ENCODE measurements at regions not wholly inside any gene's neighbourhood (a gene's known extent, or its start where the extent isn't known, plus 50 kb on each side); places are given as distances from the start of the nearest gene placed in this dataset.

DNA sequence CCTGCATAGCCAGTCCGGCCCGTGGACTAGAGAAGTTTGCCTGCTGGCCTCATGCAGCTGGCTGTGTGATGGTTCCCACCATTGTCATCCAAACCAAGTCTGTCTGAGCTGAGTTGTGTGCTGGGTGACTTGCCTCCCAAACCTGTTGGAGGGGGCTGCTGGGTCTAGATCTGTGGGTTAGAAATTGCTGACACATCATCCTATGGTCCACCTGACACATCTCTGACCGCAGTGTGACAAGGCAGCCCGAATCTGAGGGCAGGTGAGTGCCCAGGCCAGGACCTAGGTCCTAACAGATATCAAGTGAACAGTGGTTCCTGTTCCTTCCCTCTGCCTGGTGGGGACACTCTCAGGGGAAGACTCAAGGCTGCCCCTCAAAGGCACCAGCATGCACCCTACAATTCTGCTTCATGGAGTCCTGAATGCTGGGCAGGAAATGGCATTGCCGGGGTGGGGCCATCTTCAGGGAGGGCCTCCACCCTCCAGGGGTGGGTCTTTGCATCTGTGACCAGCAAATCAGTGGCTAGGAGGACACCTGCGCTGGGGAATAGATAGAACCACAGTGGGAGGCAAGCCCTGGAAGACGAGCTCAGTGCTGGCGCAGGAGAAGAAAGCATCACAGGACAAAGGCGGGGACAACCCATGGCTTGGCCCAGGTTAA, 117.9 kb upstream of the ID2 start:
- DNase-seq: no peak

DNA sequence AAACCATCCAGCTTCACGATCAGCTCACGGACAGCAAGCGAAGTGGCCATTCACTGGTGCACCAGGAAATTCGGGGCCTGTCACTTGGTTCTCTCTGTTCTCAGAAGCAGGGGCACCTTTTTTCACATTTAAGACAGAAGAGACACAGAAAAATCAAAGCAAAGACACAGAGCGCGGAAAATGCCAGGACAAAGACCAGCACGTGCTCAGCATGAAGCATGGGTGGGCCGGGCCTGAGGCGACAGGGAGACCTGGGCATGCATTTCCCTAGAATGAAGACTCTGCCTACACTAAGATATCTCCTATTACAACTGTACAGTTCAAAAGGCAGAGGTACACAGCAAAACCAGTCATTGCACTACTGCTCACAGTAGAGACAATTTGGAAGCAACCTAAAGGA, 117.4 kb upstream of the ID2 start:
- DNase-seq: no peak

DNA sequence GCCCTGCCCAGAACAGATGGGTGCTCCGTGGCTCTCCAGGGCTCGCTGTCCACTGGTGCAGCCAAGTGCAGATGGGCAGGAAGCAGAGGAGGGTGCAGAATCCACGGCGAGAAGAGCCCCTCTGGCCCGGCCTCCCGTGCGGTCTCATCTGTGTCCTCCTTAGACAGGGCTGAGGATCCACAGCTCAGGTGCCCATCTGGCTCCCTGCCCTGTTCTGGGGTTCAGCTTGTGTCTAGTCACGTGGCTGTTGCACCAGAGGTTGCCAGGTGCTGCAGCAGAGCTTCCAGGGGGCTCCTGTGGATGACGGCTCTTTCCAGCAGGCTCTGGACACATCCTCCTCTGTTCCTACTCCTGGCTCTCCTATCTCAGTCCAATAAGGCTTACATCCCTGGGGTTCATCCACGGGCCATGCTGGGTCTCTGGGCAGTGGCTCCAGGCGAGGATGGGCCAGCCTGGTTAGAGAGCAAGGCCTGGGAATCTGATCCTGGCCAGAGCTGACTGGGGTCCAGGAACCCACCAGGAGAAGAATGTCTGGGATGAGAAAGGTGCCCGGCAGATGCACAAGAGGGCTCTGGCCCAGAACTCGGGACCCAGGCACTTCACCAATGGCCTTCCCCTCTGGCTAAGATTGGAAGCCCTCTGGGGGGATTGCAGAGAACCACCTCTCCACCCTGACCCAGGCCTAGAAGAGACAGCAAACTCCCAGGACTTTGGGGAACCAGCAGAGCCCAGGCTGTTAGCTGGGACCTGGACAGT, 116.3 kb upstream of the ID2 start:
- DNase-seq: no peak

DNA sequence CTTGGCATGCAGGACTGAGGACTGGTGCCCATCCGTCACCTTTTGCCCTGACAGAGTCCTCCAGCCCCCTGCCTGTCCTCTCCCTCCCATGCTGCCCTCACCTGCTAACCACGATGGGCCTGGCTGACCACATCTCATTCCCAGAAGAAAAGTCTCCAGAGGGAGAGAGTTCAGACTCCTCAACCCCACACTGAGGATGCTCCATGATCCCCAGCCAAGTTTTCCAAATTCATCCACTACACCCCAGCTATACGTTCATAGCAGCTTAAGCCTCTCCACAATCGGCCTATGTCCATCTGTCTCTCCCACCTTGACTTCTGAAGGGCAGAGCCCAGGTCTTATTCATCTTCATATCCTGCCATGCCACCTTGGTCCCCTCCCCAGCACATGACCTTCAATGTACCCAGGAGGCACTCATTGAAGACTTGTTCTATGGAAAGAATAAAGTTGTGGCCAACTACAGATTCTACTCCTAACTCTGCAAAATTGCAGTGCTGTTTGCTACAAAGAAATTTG, 115.6 kb upstream of the ID2 start:
- DNase-seq: no peak

DNA sequence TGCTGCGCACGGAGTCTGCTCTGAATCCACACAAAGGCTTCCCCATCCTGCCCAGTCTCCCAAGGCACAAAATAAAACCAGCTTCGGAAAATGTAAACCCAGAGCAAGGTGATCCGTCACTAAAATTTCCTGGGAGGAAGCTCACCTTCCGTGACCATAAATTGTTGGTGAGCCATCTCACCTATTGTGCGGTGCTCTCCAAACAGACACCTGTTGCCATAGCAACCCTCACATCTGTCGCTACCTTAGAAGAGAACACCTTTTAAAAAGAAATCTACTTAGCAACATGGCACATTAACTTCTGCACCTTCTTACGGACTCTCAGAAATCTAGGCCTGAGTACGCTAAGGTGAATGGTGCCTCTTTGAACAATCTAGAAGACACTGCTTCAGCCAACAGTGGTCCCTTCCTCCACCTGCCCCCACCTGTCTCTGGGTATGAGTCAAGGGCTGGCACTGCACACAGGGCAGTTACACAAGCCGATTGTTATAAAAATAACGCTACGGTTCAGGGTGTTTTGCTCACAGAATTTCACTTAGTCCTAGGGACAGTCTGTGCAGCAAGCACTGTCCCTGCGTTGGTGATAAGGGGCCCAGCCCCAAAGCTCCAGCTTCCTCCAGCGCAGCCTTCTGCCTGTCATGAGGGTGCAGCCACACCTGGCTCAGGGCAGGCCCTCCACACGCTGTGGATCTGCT, 114.9 kb upstream of the ID2 start:
- no peak for DNase-seq

DNA sequence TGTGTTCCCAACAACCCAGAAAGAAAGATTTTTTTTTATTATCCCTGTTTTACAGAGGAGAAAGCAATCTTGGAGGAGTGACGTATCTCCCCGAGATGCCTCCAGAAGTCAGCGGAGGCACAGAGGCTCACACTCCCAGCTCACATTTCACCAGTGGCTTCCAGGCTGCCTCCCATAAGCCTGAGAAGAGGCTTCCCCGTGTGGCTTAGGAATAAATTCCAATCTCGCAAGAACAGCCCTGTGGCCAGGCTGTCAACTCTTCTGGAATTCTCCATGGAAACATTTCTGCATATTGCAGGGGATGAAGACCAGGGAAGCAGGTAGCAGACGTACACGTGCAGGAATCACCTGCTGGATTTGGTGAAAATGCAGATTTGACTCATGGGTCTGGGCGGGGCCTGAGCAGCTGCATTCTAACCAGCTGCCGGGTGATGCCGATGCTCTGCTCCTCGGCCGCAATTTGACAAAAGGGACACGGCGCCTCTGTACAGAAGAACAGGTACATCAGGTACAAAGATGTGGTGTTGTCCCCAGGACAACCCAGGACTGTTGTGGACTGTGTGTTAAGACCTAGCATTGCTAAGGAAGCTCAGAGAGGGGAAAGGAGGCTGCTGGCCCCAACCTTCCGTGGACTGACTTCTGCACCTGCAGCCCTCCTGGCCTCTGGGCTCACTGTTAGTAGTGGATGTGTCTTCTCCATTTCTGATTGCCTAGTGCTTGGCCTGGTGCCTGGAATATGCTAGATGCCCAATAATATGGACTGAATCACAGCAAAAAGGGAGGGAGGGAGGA, 114.2 kb upstream of the ID2 start:
- no peak for DNase-seq

DNA sequence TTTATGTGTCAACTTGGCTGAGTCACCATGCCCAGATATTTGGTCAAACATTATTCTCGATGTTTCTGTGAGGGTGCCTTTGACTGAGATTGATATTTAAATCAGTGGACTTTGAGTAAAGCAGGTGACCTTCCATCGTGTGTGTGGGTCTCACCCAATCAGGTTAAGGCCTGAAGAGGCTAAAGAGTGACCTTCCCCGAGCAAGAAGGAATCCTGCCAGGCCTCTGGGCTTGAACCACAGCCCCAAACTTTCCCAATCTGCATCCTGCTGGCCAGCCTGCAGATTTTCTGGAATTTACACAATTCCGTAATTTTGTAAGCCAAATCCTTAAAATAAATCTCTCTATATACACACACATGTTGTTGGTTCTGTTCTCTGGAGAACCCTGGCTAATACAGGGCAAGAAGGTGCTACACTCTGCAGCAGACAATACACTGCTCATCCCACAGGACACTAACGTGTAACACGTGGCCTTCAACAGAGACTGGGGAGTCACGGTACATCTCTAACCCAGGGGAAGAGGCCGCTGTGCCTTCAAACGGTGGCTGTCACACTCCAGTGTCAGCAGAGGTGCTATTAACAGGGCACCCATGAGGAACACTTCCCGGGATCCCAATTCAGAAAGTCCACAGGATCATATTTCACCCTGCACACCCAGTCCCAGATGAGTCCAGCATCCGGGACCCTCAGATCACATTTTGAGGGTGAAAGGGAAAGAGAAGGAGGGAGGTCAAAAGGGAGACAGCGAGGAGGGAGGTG, 113.1 kb upstream of the ID2 start:
- no peak for DNase-seq

DNA sequence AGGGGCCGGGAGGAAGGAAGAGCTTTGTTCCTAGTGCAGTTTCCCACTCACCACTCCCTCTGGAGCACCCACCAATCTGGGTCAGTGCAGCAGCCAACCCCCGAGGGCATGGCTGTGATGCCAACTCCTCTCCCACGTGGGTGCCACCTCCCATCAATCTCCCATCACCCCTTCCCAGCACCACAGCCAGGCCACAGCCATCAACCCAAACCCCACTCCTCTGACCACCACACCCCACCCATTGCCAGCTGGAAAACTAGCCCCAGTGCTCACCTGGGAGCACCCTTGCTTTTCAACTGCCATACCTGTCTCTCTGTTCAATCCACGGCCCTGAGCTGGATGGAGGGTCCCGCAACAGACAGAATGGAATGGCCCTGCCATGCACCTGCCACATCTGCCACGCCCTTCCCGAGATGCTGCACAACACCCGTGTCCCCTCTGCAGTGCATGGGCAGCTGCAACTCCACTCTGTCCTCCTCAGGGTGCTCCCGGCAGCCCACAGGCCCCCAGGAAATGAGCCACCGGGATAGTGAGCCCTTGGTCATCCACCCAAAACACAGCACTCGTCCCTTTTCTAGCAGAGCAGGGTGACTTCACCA, 112.4 kb upstream of the ID2 start:
- DNase-seq: no peak

DNA sequence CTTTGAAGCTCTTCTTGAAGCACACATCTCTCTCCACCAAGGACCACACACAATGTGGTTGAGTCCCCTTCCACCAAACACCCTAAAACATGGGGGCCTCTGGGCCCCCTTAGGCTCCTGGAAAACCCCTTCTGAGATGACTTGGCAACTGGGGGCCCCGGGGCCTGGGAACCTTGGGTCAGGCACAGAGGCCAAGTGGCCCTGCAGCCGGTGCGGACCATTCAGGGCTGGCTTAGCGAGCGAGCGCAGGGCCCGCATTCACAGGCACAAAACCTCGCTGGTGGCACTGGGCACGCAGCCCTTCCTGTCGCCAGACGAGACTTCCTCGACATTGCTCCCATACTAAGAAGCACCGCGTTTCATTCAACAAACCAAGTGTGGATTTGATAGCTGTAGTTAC, 111.2 kb upstream of the ID2 start:
- DNase-seq: no peak

DNA sequence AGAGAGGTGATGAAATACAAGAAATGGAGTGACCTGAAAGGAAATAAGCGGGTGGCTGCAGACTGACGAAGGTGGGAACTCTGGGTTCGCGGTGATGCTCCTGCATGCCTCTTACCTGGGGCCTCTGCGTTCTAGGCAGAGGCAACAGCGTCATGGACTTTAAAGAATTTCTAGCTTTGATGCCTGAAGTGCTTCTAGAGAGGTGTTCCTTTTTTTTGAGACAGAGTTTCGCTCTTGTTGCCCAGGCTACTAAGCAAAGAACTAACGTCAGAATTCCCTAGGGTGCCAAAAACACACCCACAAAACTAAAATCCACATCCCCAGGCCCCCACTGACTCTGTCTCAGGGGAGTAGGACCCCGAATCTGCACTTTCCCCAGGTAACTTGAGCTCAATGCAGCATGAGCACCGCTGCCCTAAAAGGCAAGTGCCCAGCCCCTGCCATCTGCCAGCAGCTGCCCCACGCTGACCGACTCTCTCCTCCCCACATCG, 110.5 kb upstream of the ID2 start:
- DNase-seq: no peak

DNA sequence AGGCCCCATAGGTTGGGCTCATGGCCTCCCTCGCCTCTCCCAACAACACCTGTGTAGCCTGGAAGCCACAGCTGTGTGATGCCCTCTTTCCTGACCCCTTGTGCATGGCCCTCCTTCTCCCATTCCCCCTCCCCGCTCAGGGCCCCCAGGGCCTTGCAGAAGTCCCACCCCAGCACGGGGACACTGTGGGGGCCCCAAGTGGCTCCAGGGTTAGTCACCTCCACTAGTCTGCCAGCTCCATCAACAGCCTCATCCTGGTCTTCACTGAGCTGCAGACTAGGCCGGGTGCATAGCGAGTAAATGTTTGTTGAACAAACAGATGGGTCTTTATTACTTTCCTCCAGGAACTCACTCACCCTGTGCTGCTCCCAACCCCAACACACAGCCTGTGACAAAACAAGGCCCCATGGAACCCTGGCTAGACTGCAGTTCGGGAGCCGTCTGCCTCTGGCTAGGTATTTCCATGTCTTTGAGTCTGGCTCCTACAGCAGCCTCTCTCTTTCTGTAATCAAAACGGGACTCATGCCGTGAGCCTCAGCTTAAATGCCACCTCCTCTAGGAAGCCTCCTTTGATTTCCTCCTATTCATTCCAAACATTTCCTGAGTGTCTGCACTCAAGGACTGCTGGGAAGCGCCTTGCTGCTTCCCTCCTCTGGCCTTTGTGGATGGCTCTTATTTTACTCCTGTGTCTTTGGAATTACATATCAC, 109.9 kb upstream of the ID2 start:
- DNase-seq: no peak

DNA sequence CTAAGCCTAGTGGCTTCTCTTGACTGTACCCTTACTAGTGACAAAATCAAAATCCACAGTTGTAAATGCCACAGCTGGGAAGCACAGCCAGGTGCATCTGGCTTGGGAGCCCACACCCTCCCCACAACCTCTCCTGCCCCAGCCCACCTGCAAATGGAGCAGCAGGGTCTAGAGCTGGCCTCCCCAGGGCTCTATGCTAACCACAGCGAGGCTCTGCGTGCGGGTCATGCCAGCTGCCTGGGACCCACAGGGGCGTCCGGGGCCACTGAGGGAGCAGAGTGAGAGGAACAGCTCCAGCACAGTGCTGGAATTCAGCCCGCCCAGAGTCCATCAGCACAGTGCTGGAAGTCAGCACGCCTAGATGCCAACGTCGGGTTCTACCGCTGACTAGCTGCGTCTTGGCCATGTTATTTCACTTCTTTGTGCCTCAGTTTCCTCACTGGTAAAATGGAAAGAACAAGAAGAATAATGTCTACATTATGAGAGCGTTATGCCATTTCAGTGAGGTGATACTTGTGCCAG, 109.1 kb upstream of the ID2 start:
- DNase-seq: no peak

DNA sequence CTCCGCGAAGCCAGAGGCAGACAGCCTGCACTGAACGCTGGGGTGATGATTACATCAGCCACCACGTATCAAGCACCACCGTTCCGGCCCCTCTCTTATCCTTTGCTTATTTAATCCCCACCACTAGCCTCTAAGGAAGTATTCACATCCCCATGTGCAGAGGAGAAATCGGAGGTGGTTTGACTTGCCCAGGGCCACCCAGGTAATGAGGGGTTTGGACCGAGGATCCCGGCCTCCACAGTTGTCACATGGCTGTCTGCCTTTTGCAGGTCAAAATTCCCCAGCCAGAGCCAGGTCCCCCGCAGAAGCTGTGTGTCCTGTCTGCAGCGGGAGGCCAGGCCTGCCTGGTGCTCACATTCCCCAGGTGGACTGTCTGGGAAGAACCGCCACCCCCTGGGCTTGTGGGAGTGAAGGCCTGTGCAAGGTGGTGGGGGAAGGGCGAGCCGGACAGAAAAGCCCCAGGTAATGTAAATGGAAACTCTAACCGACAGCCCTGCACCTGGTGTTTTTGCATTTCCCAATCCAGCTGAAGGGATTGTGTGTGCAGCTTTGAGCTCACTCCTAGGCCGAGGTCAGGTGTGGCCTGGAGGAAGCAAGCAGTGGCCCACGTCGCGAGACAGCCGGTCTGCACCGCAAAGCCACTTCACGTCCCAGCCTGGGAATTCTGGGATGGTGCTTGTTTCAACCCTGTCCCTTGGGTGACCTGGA, 108.5 kb upstream of the ID2 start:
- DNase-seq: no peak

DNA sequence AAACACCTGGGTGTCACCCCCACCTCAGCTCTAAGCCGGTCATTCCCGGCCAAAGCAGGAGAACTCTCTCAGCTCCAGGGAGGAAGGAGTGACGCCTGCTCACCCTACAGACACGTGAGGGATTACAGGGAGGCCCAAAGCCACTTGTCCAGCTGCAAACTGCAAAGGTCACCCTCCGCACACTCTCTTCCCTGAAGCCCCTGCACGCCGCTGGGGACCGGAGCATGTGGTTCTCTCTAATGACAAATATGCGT, 108.0 kb upstream of the ID2 start:
- DNase-seq: no peak

DNA sequence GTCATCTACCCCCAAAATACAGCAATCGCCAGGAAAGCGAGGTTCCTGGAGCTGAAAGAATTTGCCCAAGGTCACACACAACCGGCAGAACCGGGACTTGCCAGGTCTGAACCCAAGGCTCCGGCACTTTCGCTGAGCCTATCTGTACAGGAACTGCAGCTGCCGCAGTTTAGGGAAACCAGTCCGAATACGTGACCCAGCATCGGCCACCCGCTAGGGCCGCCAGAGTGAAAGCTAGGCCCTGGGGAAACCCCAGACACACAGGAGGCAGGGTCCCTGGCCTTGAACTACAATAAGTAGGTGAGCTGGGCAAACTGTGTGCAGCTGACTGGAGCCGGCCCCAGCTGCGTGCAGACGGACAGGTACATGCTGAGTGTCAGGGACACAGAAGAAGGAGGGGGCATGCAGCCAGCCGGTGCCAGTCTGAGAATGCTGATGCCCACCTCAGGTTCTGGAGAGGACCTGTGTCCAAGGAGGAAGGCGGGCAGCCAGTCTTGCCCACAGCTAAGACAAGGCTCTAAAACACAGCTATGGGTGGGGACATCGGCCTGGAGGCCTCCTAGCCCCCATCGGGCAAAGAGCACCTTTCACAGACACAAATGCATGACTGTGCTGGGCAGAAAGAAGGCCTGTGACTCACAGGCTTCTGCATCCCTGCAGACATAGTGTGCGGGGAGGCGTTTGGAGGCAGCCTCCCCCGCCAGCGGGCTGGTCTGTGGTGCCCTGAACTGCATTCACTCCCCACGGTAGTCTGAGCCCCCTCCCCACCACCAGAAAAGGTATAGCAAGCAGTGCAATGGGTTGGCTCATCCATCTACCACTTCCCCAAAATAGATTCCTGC, 107.4 kb upstream of the ID2 start:
- no peak for DNase-seq

DNA sequence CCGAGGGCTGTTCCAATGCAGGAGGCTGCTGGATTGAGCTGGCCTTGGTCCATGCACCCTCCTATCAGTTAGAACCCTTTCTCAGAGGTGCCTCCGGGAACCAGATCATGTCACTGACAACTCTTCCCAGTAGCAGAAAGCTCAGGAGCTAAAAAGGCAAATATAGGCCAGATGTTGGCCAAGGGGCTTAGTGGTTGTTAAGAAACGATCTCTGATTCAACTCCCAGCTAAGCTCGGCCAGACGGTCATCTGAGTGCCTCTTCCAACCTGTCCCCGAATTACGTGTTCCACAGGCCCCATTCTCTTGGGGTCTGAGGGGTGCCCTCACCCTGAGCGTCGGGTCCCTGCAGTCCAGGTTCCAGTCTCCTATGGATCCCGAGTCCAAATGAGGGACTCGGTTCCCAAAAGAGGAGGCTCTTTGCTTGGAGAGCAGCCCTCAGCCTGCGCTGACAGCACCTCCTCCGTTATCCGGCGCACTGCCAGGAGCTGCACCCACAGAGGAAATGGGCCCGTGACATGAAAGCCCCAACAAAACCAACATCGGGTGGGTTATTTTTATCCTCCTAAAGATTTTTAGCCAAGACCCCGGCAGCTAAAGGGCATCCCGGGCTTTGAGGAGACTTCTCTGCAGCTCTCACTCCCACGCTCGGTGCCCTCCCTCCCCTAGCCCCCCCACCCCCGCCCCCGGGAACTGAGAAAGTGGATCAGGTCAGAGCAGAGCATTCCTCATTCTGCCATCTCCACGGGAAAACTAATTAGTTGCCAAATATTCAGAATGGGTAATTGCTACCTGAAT, 106.6 kb upstream of the ID2 start:
- peak; percentile 25 for DNase-seq

DNA sequence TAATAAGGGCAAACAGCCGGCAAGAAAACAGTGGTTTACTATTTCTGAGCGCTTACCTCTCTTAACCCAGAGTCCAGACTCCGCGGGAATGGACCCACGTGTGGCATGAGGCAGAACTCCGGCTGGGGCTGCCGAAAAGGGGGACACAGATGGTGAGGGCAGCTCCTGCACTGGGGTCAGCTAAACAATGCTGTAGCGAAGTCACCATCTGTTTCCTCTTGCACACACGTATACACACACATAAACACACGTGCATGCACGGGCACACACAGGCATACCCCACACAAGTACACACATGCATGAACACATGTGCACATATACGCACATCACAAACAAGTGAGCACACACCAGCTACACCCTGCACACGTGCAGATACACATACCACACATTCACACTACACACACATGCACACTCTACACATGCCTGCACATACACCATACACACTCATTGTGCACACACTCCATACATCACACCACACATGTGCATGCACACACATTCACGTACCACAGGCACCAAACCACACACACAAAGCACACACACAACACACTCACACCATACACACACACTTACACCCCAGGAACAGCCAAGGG, 105.9 kb upstream of the ID2 start:
- no peak for DNase-seq

DNA sequence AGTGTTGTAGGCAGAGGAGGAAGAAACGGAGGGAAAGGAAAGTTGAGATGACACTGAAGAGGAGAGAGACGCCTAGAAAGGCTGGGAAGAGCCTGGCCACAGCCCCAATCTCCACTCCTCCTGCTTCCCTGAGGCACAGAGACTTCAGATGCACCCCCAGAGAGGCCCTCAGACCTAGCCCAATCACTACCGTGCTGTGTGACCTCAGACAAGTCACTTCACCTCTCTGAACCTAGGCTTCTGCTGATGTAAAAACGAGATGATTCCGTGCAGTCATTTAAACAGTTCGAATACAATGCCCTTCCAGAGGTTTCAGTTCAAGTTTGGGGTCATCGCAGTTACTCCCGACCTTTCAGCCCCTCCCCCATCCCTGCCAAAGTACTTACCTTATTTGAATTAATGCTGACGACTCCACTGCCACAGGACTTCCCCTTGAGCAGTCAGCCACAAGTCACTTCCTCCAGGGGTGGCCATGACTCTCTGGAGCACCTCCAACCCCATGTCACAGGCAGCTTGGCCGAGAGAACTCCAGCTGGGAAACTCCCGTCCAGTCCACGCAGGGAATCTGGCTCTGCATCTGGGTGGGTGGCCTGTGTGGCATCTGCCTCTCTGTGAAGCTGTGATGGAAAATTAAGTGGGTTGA, 105.2 kb upstream of the ID2 start:
- DNase-seq: no peak
